ENCODE measurements at regions not wholly inside any gene's neighbourhood (a gene's known extent, or its start where the extent isn't known, plus 50 kb on each side); places are given as distances from the start of the nearest gene placed in this dataset.

GRCh38 chr1:80413969-80414368, 1386.8 kb upstream of the ADGRL2 start:
- Mint-ChIP-seq H3K27ac (no peak overlapping the region), H3K36me3 (no peaks in the 10 kb centered on the region), H3K4me1 (no peaks in the 10 kb centered on the region), H3K9me3 (peaks cover 17% of the 10 kb centered on the region), H3K4me3 (no peak overlapping the region)
- DNase-seq (ENCODE audit: low spot score in 2 of 2), result no peak
- ATAC-seq, result no peak

- no peaks in the 10 kb centered on the region for H3K36me3 Mint-ChIP-seq
- ATAC-seq, result no peak
These were observed 1390.5 kb upstream of the ADGRL2 start for GRCh38 chr1:80410233-80410632.

GRCh38 chr1:80403471-80403893, 1397.0 kb upstream of the ADGRL4 start:
- ATAC-seq, result no peak
- Mint-ChIP-seq H3K4me1 (no peaks in the 10 kb centered on the region), H3K9me3 (peaks cover 12% of the 10 kb centered on the region), H3K27ac (no peak overlapping the region), H3K36me3 (no peaks in the 10 kb centered on the region), H3K4me3 (no peak overlapping the region)
- DNase-seq (ENCODE audit: low spot score in 2 of 2), result no peak

More at GRCh38 chr1:80410233-80410632, 1390.5 kb upstream of the ADGRL2 start:
- DNase-seq (ENCODE audit: low spot score in 2 of 2), result no peak
- no peak overlapping the region for H3K27ac Mint-ChIP-seq
- H3K9me3 Mint-ChIP-seq, result peaks cover 17% of the 10 kb centered on the region
- H3K4me3 Mint-ChIP-seq, result no peak overlapping the region
- no peaks in the 10 kb centered on the region for H3K4me1 Mint-ChIP-seq

- no peaks in the 10 kb centered on the region for H3K36me3 Mint-ChIP-seq
- no peaks in the 10 kb centered on the region for H3K4me1 Mint-ChIP-seq
- H3K9me3 Mint-ChIP-seq, result peaks cover 12% of the 10 kb centered on the region
- H3K27ac Mint-ChIP-seq, result no peak overlapping the region
- H3K4me3 Mint-ChIP-seq, result no peak overlapping the region
- DNase-seq (ENCODE audit: low spot score in 2 of 2), result no peak
- ATAC-seq, result no peak
These were observed 1396.1 kb upstream of the ADGRL4 start for GRCh38 chr1:80402625-80403024.

GRCh38 chr1:80401757-80402156, 1395.2 kb upstream of the ADGRL4 start:
- no peak overlapping the region for H3K27ac Mint-ChIP-seq
- H3K9me3 Mint-ChIP-seq, result peaks cover 12% of the 10 kb centered on the region
- H3K4me3 Mint-ChIP-seq, result no peak overlapping the region
- H3K36me3 Mint-ChIP-seq, result no peaks in the 10 kb centered on the region
- no peak for ATAC-seq
- H3K4me1 Mint-ChIP-seq, result no peaks in the 10 kb centered on the region
- DNase-seq (ENCODE audit: low spot score in 2 of 2), result no peak

GRCh38 chr1:80392529-80392928, 1386.0 kb upstream of the ADGRL4 start:
- Mint-ChIP-seq H3K27ac (no peak overlapping the region), H3K36me3 (no peaks in the 10 kb centered on the region), H3K4me1 (no peaks in the 10 kb centered on the region), H3K4me3 (no peak overlapping the region), H3K9me3 (peaks cover 16% of the 10 kb centered on the region)
- DNase-seq (ENCODE audit: low spot score in 2 of 2), result no peak
- no peak for ATAC-seq

- Mint-ChIP-seq H3K36me3 (no peaks in the 10 kb centered on the region), H3K4me3 (no peak overlapping the region), H3K4me1 (no peaks in the 10 kb centered on the region), H3K27ac (no peak overlapping the region), H3K9me3 (peaks cover 20% of the 10 kb centered on the region)
- no peak for DNase-seq (ENCODE audit: low spot score in 2 of 2)
- no peak for ATAC-seq
These were observed 1379.1 kb upstream of the ADGRL4 start for GRCh38 chr1:80385650-80386049.

GRCh38 chr1:80384959-80385358, 1378.4 kb upstream of the ADGRL4 start:
- Mint-ChIP-seq H3K4me1 (no peaks in the 10 kb centered on the region), H3K36me3 (no peaks in the 10 kb centered on the region), H3K4me3 (no peak overlapping the region), H3K27ac (no peak overlapping the region), H3K9me3 (peaks cover 17% of the 10 kb centered on the region)
- ATAC-seq (no peak), DNase-seq (ENCODE audit: low spot score in 2 of 2) (no peak)

GRCh38 chr1:80384083-80384830, 1377.7 kb upstream of the ADGRL4 start:
- no peaks in the 10 kb centered on the region for H3K36me3 Mint-ChIP-seq
- H3K27ac Mint-ChIP-seq, result no peak overlapping the region
- H3K4me3 Mint-ChIP-seq, result no peak overlapping the region
- DNase-seq (ENCODE audit: low spot score in 2 of 2) (no peak), ATAC-seq (no peak)
- H3K4me1 Mint-ChIP-seq, result no peaks in the 10 kb centered on the region
- H3K9me3 Mint-ChIP-seq, result peaks cover 12% of the 10 kb centered on the region

GRCh38 chr1:80375662-80376061, 1369.1 kb upstream of the ADGRL4 start:
- Mint-ChIP-seq H3K4me1 (no peaks in the 10 kb centered on the region), H3K9me3 (peaks cover 16% of the 10 kb centered on the region), H3K4me3 (no peak overlapping the region), H3K27ac (no peak overlapping the region), H3K36me3 (no peaks in the 10 kb centered on the region)
- no peak for ATAC-seq
- no peak for DNase-seq (ENCODE audit: low spot score in 2 of 2)

GRCh38 chr1:80375109-80375508, 1368.6 kb upstream of the ADGRL4 start:
- peaks cover 16% of the 10 kb centered on the region for H3K9me3 Mint-ChIP-seq
- DNase-seq (ENCODE audit: low spot score in 2 of 2) (no peak), ATAC-seq (no peak)
- H3K4me3 Mint-ChIP-seq, result no peak overlapping the region
- H3K4me1 Mint-ChIP-seq, result no peaks in the 10 kb centered on the region
- H3K36me3 Mint-ChIP-seq, result no peaks in the 10 kb centered on the region
- H3K27ac Mint-ChIP-seq, result no peak overlapping the region

- no peaks in the 10 kb centered on the region for H3K4me1 Mint-ChIP-seq
- no peaks in the 10 kb centered on the region for H3K36me3 Mint-ChIP-seq
- ATAC-seq, result no peak
- H3K27ac Mint-ChIP-seq, result no peak overlapping the region
- no peak for DNase-seq (ENCODE audit: low spot score in 2 of 2)
- peaks cover 12% of the 10 kb centered on the region for H3K9me3 Mint-ChIP-seq
- H3K4me3 Mint-ChIP-seq, result no peak overlapping the region
These were observed 1363.2 kb upstream of the ADGRL4 start for GRCh38 chr1:80369780-80370179.

- Mint-ChIP-seq H3K4me3 (no peak overlapping the region), H3K4me1 (no peaks in the 10 kb centered on the region), H3K9me3 (peaks cover 15% of the 10 kb centered on the region), H3K36me3 (no peaks in the 10 kb centered on the region), H3K27ac (no peak overlapping the region)
- no peak for DNase-seq (ENCODE audit: low spot score in 2 of 2)
- no peak for ATAC-seq
These were observed 1360.5 kb upstream of the ADGRL4 start for GRCh38 chr1:80367058-80367457.

- Mint-ChIP-seq H3K36me3 (no peaks in the 10 kb centered on the region), H3K4me1 (no peaks in the 10 kb centered on the region), H3K9me3 (peaks cover 25% of the 10 kb centered on the region), H3K27ac (no peak overlapping the region), H3K4me3 (no peak overlapping the region)
- DNase-seq (ENCODE audit: low spot score in 2 of 2) (no peak), ATAC-seq (no peak)
These were observed 1359.0 kb upstream of the ADGRL4 start for GRCh38 chr1:80365359-80366021.

- Mint-ChIP-seq H3K4me1 (no peaks in the 10 kb centered on the region), H3K9me3 (peaks cover 33% of the 10 kb centered on the region), H3K27ac (no peak overlapping the region), H3K36me3 (no peaks in the 10 kb centered on the region), H3K4me3 (no peak overlapping the region)
- DNase-seq (ENCODE audit: low spot score in 2 of 2) (no peak), ATAC-seq (no peak)
These were observed 1357.4 kb upstream of the ADGRL4 start for GRCh38 chr1:80363689-80364475.

Measured in stimulated activated effector memory CD8-positive, alpha-beta T cell treated with anti-CD3 and anti-CD28 coated beads, Interleukin-12 subunit alpha, Interleukin-12 subunit beta, amount 100 ng/mL, for 72 hours (primary cell).